ENCODE measurements at regions not wholly inside any gene's neighbourhood (a gene's known extent, or its start where the extent isn't known, plus 50 kb on each side); places are given as distances from the start of the nearest gene placed in this dataset.

GRCh38 chr2:47315475-47315874 lies 53.6 kb upstream of the EPCAM start:
- DNase-seq = no peak

GRCh38 chr2:47313728-47314127 lies 55.4 kb upstream of the EPCAM start:
- no peak for DNase-seq

- DNase-seq = no peak
Observed at GRCh38 chr2:47313141-47313691, 55.9 kb upstream of the EPCAM start.

GRCh38 chr2:47312491-47312850 lies 56.6 kb upstream of the EPCAM start:
- no peak for DNase-seq

GRCh38 chr2:47311764-47312490 lies 57.2 kb upstream of the EPCAM start:
- DNase-seq = no peak

GRCh38 chr2:47310801-47311560 lies 58.1 kb upstream of the EPCAM start:
- DNase-seq = peak; percentile 39

- no peak for DNase-seq
Observed at GRCh38 chr2:47309952-47310800, 58.9 kb upstream of the EPCAM start.

- no peak for DNase-seq
Observed at GRCh38 chr2:47309472-47309951, 59.6 kb upstream of the EPCAM start.

GRCh38 chr2:47307066-47307465 lies 62.0 kb upstream of the EPCAM start:
- DNase-seq = no peak

- no peak for DNase-seq
Observed at GRCh38 chr2:47304654-47305053, 64.5 kb upstream of the EPCAM start.

GRCh38 chr2:47303341-47304148 lies 65.6 kb upstream of the EPCAM start:
- no peak for DNase-seq

- no peak for DNase-seq
Observed at GRCh38 chr2:47302308-47302707, 66.8 kb upstream of the EPCAM start.

GRCh38 chr2:47301731-47302130 lies 67.4 kb upstream of the EPCAM start:
- no peak for DNase-seq

GRCh38 chr2:47301277-47301618 lies 67.9 kb upstream of the EPCAM start:
- no peak for DNase-seq

- no peak for DNase-seq
Observed at GRCh38 chr2:47300609-47301276, 68.4 kb upstream of the EPCAM start.

GRCh38 chr2:47300081-47300480 lies 69.0 kb upstream of the EPCAM start:
- DNase-seq = no peak

GRCh38 chr2:47299555-47299954 lies 69.6 kb upstream of the EPCAM start:
- DNase-seq = no peak

- DNase-seq = no peak
Observed at GRCh38 chr2:47298771-47299170, 70.3 kb upstream of the EPCAM start.

GRCh38 chr2:47297767-47298425 lies 71.2 kb upstream of the EPCAM start:
- peak; percentile 32 for DNase-seq

GRCh38 chr2:47295981-47296635 lies 73.0 kb upstream of the EPCAM start:
- DNase-seq = no peak
